Transverse colon (tissue), 4 donors: ENCODE measurements at regions not wholly inside any gene's neighbourhood (a gene's known extent, or its start where the extent isn't known, plus 50 kb on each side); places are given as distances from the start of the nearest gene placed in this dataset.
"Not testable (repeated sequence)": the region's sequence is repeated elsewhere in the genome, so short reads cannot be mapped to it uniquely, and the experiment has no call there.

Source experiments
- DNase-seq: peaks from one replicate; pipeline ENCODE4 v3.0.0-alpha.2; 2019
- H3K27ac ChIP-seq, 4 donors: fragments of 200-600 bp; sonication (generic); 2 replicates each; pipeline ENCODE4 v1.5.1; 2016 to 2018; ENCODE audit warnings: inconsistent platforms in 4 of 4
- H3K27me3 ChIP-seq: fragments of 200-600 bp; sonication (generic); 2 replicates; pipeline ENCODE4 v1.5.1; 2017; ENCODE audit warnings: inconsistent platforms
- H3K36me3 ChIP-seq, 4 donors: fragments of 200-600 bp; sonication (generic); 2 replicates each; pipeline ENCODE4 v1.5.1; 2017 to 2019; ENCODE audit warnings: inconsistent platforms in 4 of 4
- H3K4me1 ChIP-seq, 4 donors: fragments of 200-600 bp; sonication (generic); 2 replicates each; pipeline ENCODE4 v1.5.1; 2017 to 2020; ENCODE audit warnings: inconsistent platforms in 4 of 4
- H3K4me3 ChIP-seq, 4 donors: fragments of 200-600 bp; sonication (generic); 1 replicate in 1 of 4; 2 replicates in 3 of 4; pipeline versions ENCODE4 v1.5.1 to v1.6.1; 2017 to 2019; ENCODE audit warnings: inconsistent platforms in 4 of 4
- H3K9me3 ChIP-seq, 2 donors: fragments of 200-600 bp; sonication (generic); 2 replicates each; pipeline ENCODE4 v1.5.1; 2017 to 2019; ENCODE audit warnings: inconsistent platforms in 2 of 2
- EP300 ChIP-seq: sonication (generic); formaldehyde crosslinking; IDR thresholded peaks from one replicate; pipeline ENCODE4 v1.6.1; 2017; ENCODE audit warnings: antibody characterized with exemption, low read depth
- POLR2A ChIP-seq: fragments of 450-650 bp; IDR thresholded peaks from one replicate; pipeline ENCODE4 v1.6.1; 2016; ENCODE audit warnings: antibody characterized with exemption, mild to moderate bottlenecking, moderate library complexity
- POLR2AphosphoS5 ChIP-seq, 3 donors: sonication (generic); formaldehyde crosslinking; IDR thresholded peaks; one replicate each; pipeline ENCODE4 v1.6.1; 2016; ENCODE audit warnings: antibody characterized with exemption in 3 of 3
- WGBS, 2 donors: methylation state at CpG; one replicate each; pipeline ENCODE4 v1.1.5; 2018; ENCODE audit warnings: low coverage in 1 of 2; 5-methylcytosine and 5-hydroxymethylcytosine counted together
- in situ Hi-C, 4 donors: fragments of 200-750 bp; cut with MboI; loops; one replicate each; pipeline versions ENCODE4 v1.15.0 to v1.15.1; 2017; ENCODE audit warnings: low sequenced_read_pairs in 3 of 4, low pct_ligation_motif_present in 1 of 4, low pct_unique_long_range_greater_than_20kb in 1 of 4
- intact Hi-C: fragments of 100-400 bp; cut with DNase I; formaldehyde crosslinking; loops from one replicate; pipeline ENCODE4 v1.15.1; 2023; ENCODE audit warnings: low total_unique reads
- TF ChIP-seq, protein P1 (sequence below), 5 experiments: fragments of 200-600 bp in 3 of 5; fragments of 450-650 bp in 2 of 5; sonication (generic) in 3 of 5; IDR thresholded peaks; 1 replicate in 2 of 5; 2 replicates in 3 of 5; pipeline ENCODE4 v1.5.1; 2016 to 2017; ENCODE audit warnings: antibody characterized with exemption in 5 of 5, inconsistent platforms in 3 of 5, mild to moderate bottlenecking in 2 of 5, moderate library complexity in 1 of 5

DNA sequence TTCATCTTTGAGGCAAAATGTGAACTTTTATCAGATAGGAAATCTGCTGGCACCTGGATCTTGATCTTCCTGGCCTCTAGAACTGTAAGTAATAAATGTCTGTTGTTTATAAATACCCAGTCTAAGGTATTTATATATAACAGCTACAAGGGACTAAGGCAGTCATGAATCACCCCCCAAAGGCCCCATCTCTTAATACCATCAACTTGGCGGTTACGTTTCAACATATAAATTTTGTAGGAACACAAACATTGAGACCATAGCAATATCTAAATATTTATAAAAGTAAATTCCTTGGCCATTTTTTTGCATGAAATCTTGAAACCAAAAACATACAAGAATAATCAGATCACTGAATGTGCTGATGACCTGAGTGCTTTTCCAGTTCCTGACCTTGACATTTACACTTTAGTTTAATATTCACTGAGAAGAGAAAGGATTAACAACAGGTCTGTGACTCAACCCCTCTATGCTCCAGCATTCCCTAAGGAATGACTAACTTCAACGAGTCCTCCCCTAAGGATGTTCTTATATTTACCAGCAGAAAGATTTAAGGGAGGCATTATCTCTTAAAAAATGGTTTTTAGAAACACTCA, 1438.5 kb upstream of the CELF2 start:
- 43 to 64% methylated on average over 3 of the region's 3 CpGs for WGBS, 2 donors
- no peaks in the 10 kb centered on the region for H3K36me3 ChIP-seq
- in situ Hi-C loops = no loop called here

DNA sequence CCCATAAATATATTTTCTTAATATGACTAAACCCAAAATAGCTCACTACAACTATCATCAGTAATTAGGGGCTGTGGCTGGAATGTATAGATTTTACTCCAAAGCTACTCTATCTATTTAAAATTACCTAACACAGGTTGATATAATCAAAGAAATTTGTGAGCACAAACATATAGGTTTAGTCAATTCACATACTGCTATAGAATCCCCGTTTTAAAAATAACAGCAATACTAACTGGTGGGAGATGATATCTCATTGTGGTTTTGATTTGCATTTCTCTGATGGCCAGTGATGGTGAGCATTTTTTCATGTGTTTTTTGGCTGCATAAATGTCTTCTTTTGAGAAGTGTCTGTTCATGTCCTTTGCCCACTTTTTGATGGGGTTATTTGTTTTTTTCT, 1434.9 kb upstream of the CELF2 start:
- 60 to 69% methylated on average over 1 of the region's 1 CpG for WGBS, 2 donors
- H3K4me1 ChIP-seq = not testable (repeated sequence)

More for the DNA sequence above, 1438.5 kb upstream of the CELF2 start:
- Histone ChIP-seq H3K4me3 (no peak overlapping the region), H3K27me3 (no peaks in the 10 kb centered on the region), H3K4me1 (peaks cover 0 to 7% (median 0%) of the 10 kb centered on the region in 4 donors), H3K9me3 (no peaks in the 10 kb centered on the region), H3K27ac (peak overlapping the region; percentile 27 to 64 (median 55))
- intact Hi-C loops = no loop called here
- DNase-seq = no peak
- peak in 1 of 3 donors; percentile 13 for TF ChIP-seq POLR2AphosphoS5 (IDR thresholded peaks at IDR 0.05)
- TF ChIP-seq POLR2A = no peak

DNA sequence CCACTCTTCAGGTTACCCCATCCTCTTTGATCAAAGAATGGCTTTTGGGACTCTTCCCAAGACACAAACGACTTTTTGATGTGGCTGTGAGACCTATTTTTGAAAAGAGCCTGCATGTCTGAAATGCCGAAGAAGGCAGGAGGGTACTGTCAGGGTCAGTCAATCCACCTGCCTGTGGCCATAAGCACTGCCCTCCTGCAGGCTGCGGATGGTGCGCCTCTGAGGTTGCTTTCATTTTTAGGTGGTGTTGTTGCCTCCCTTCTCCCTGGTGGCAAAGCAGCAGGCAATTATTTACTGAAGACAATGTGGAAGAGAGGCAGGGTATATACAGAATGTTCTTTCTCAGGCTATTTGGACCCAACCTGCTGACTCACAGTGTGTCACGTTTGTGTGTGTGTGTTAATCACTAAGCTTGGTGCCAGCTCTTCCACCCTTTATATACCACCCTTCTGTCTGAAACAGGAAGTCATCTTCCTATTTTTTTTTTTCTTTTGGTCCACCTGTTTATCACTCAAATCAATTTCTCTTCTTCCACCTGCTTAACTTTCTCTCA, 1421.2 kb upstream of the CELF2 start:
- TF ChIP-seq, protein P1, sequence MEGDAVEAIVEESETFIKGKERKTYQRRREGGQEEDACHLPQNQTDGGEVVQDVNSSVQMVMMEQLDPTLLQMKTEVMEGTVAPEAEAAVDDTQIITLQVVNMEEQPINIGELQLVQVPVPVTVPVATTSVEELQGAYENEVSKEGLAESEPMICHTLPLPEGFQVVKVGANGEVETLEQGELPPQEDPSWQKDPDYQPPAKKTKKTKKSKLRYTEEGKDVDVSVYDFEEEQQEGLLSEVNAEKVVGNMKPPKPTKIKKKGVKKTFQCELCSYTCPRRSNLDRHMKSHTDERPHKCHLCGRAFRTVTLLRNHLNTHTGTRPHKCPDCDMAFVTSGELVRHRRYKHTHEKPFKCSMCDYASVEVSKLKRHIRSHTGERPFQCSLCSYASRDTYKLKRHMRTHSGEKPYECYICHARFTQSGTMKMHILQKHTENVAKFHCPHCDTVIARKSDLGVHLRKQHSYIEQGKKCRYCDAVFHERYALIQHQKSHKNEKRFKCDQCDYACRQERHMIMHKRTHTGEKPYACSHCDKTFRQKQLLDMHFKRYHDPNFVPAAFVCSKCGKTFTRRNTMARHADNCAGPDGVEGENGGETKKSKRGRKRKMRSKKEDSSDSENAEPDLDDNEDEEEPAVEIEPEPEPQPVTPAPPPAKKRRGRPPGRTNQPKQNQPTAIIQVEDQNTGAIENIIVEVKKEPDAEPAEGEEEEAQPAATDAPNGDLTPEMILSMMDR (IDR thresholded peaks at IDR 0.05) = no peak
- TF ChIP-seq EP300 (no peak), POLR2AphosphoS5 (IDR thresholded peaks at IDR 0.05) (no peak), POLR2A (no peak)
- no peaks in the 10 kb centered on the region for H3K27me3 ChIP-seq
- H3K9me3 ChIP-seq = no peaks in the 10 kb centered on the region
- no peaks in the 10 kb centered on the region for H3K4me1 ChIP-seq
- H3K4me3 ChIP-seq = no peak overlapping the region
- H3K36me3 ChIP-seq = no peaks in the 10 kb centered on the region
- 26 to 61% methylated on average over 2 to 5 of the region's 5 CpGs for WGBS, 2 donors
- no peak for DNase-seq
- H3K27ac ChIP-seq = no peak overlapping the region
- in situ Hi-C loops (no loop called here), intact Hi-C loops (no loop called here)

More for the DNA sequence above, 1434.9 kb upstream of the CELF2 start:
- H3K9me3 ChIP-seq, H3K4me3 ChIP-seq, H3K27ac ChIP-seq, intact Hi-C loops, H3K36me3 ChIP-seq, DNase-seq, in situ Hi-C loops, H3K27me3 ChIP-seq: not testable (repeated sequence)

DNA sequence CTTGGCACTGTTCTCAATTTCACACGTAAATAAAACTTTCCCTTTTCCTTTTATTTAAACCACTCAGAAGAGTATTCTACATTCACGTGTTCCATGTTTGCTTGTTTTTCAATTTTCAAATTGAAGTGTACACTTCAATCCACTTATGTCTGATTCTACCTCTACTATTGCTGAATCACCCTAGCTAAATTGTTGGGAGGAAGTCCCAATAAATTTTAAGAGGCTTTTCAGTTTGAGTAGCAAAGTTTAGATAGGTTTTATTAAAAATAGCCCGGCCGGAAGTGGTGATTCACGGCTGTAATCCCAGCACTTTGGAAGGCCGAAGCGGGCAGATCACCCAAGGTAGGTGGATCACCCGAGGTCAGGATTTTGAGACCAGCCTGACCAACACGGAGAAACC, 1414.7 kb upstream of the CELF2 start:
- Histone ChIP-seq H3K4me3 (no peak overlapping the region), H3K36me3 (no peaks in the 10 kb centered on the region), H3K27me3 (no peaks in the 10 kb centered on the region), H3K4me1 (no peaks in the 10 kb centered on the region), H3K27ac (no peak overlapping the region), H3K9me3 (no peaks in the 10 kb centered on the region)
- intact Hi-C loops (no loop called here), in situ Hi-C loops (loop anchor here in 1 of 4 donors (25.0 kb wide), 1 partner anchor 1434 kb away; no protein-coding TSS in a partner anchor)
- TF ChIP-seq POLR2A = no peak
- TF ChIP-seq, protein P1 (IDR thresholded peaks at IDR 0.05) = no peak
- no peak for TF ChIP-seq EP300
- no peak for TF ChIP-seq POLR2AphosphoS5 (IDR thresholded peaks at IDR 0.05)
- 25 to 57% methylated on average over 4 to 9 of the region's 9 CpGs for WGBS, 2 donors
- DNase-seq = no peak

DNA sequence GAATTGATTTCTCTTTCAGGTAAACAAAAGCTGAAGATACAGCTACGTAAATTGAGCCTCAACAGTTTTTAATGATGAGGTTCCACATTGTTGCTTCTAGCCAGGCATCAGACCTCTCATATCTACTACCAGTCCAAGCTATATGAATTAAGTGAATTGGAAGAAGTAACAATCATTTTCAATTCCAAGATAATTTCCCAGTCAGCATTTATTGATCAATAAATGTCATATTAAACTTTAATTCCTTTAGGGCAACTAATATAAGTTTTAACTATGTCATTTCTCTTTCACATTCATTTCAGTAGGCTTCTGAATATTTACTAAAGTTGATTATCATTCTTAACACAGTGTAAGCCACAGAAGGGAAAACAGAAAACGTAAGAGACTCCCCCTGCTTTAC, 1413.7 kb upstream of the CELF2 start:
- intact Hi-C loops (no loop called here), in situ Hi-C loops (loop anchor here in 1 of 4 donors (25.0 kb wide), 1 partner anchor 1433 kb away; no protein-coding TSS in a partner anchor)
- no peak for TF ChIP-seq EP300
- TF ChIP-seq POLR2A = no peak
- TF ChIP-seq, protein P1 (IDR thresholded peaks at IDR 0.05) = no peak
- TF ChIP-seq POLR2AphosphoS5 (IDR thresholded peaks at IDR 0.05) = no peak
- Histone ChIP-seq H3K36me3 (no peaks in the 10 kb centered on the region), H3K27me3 (no peaks in the 10 kb centered on the region), H3K4me1 (no peaks in the 10 kb centered on the region), H3K9me3 (no peaks in the 10 kb centered on the region), H3K27ac (no peak overlapping the region), H3K4me3 (no peak overlapping the region)
- WGBS, 2 donors = 68 to 78% methylated on average over 1 to 2 of the region's 2 CpGs
- no peak for DNase-seq
